B cell (primary cell): ENCODE measurements at regions not wholly inside any gene's neighbourhood (a gene's known extent, or its start where the extent isn't known, plus 50 kb on each side); places are given as distances from the start of the nearest gene placed in this dataset.
"Not testable (repeated sequence)": the region's sequence is repeated elsewhere in the genome, so short reads cannot be mapped to it uniquely, and the experiment has no call there.

Experiments
- ATAC-seq: fragments of 200-7000 bp; cut with Tn5 transposase; one replicate; pipeline ENCODE4 v1.10.0; 2021; ENCODE audit warnings: low read depth, mild to moderate bottlenecking, moderate number of reproducible peaks, moderate library complexity
- CTCF ChIA-PET: fragments of 350-600 bp; sonication (Branson Sonifier 250); formaldehyde crosslinking; loops from one replicate; lab custom pipeline; 2021; ENCODE audit warnings: antibody characterized with exemption, inconsistent platforms; lab: Charles Lee
- POLR2A ChIA-PET: fragments of 350-600 bp; sonication (Branson Sonifier 250); formaldehyde crosslinking; loops from one replicate; lab custom pipeline; 2021; ENCODE audit warnings: antibody characterized with exemption; lab: Charles Lee
- DNase-seq: peaks from one replicate; pipeline ENCODE4 v3.0.0; 2013
- H2AFZ ChIP-seq: 2 replicates; pipeline ENCODE4 v1.6.1; 2012; ENCODE audit warnings: mild to moderate bottlenecking, low read depth, low read length; ENCODE audit not compliant: insufficient read depth, poor library complexity, severe bottlenecking
- H3K27ac ChIP-seq, 2 donors: 1 replicate in 1 of 2; 2 replicates in 1 of 2; pipeline ENCODE4 v1.5.1; 2012 to 2013; ENCODE audit warnings: low read length in 2 of 2, mild to moderate bottlenecking in 2 of 2, moderate library complexity in 1 of 2
- H3K27me3 ChIP-seq, 4 experiments: fragments of 200-600 bp in 1 of 4; sonication (generic) in 1 of 4; replicated peaks in 1 of 4; 1 replicate in 2 of 4; 2 replicates in 2 of 4; pipeline versions ENCODE4 v1.6.1 to v1.7.0; 2013 to 2016; ENCODE audit warnings: low read length in 3 of 4, mild to moderate bottlenecking in 2 of 4, mixed read lengths in 1 of 4, moderate library complexity in 1 of 4; ENCODE audit not compliant: insufficient read depth in 4 of 4, control insufficient read depth in 3 of 4; ENCODE audit errors: control extremely low read depth in 1 of 4
- H3K36me3 ChIP-seq, 2 experiments: replicated peaks in 1 of 2; 1 replicate in 1 of 2; 2 replicates in 1 of 2; pipeline versions ENCODE4 v1.6.1 to v1.7.1; 2013; ENCODE audit warnings: low read length in 1 of 2; ENCODE audit not compliant: insufficient read depth in 2 of 2, control insufficient read depth in 1 of 2; ENCODE audit errors: control extremely low read depth in 1 of 2, extremely low read depth in 1 of 2
- H3K4me1 ChIP-seq, 2 donors: fragments of 200-600 bp in 1 of 2; sonication (generic) in 1 of 2; 1 replicate in 1 of 2; 2 replicates in 1 of 2; pipeline versions ENCODE4 v1.5.1 to v1.6.1; 2013 to 2017; ENCODE audit warnings: low read length in 2 of 2; ENCODE audit not compliant: control insufficient read depth in 2 of 2, insufficient read depth in 2 of 2
- H3K4me2 ChIP-seq: replicated peaks from 2 replicates; pipeline ENCODE3; 2012; ENCODE audit warnings: mild to moderate bottlenecking, low read depth, low read length; ENCODE audit not compliant: poor library complexity, severe bottlenecking
- H3K4me3 ChIP-seq, 5 experiments: fragments of 200-600 bp in 1 of 5; sonication (generic) in 1 of 5; 1 replicate in 3 of 5; 2 replicates in 2 of 5; pipeline versions ENCODE4 v1.5.1 to v1.7.0; 2011 to 2016; ENCODE audit warnings: low read length in 4 of 5, mild to moderate bottlenecking in 4 of 5, low read depth in 2 of 5, control low read depth in 1 of 5, moderate library complexity in 1 of 5; ENCODE audit not compliant: insufficient read depth in 1 of 5; ENCODE audit errors: control extremely low read depth in 1 of 5, extremely low read depth in 1 of 5
- H3K79me2 ChIP-seq: fragments of 200-600 bp; sonication (generic); one replicate; pipeline ENCODE4 v1.6.0; 2016; ENCODE audit warnings: low read length; ENCODE audit not compliant: control insufficient read depth, insufficient read depth
- H3K9ac ChIP-seq: fragments of 200-600 bp; sonication (generic); 2 replicates; pipeline ENCODE4 v1.6.1; 2017; ENCODE audit warnings: mild to moderate bottlenecking, low read length, moderate library complexity
- H3K9me3 ChIP-seq, 3 donors: one replicate each; pipeline versions ENCODE4 v1.6.1 to v1.7.1; 2013; ENCODE audit warnings: low read length in 2 of 3; ENCODE audit not compliant: control insufficient read depth in 2 of 3, insufficient read depth in 1 of 3; ENCODE audit errors: control extremely low read depth in 1 of 3
- H4K20me1 ChIP-seq: 2 replicates; pipeline ENCODE4 v1.6.0; 2012; ENCODE audit warnings: mild to moderate bottlenecking, low read length; ENCODE audit not compliant: insufficient read depth, control insufficient read depth, poor library complexity, severe bottlenecking
- H3K27ac Mint-ChIP-seq: one replicate; pipeline ENCODE4 v1.8.0; 2021; ENCODE audit warnings: mixed read lengths
- H3K27me3 Mint-ChIP-seq: one replicate; pipeline ENCODE4 v1.8.0; 2021; ENCODE audit warnings: mixed read lengths
- H3K4me1 Mint-ChIP-seq: one replicate; pipeline ENCODE4 v1.8.0; 2021; ENCODE audit warnings: mixed read lengths
- H3K4me3 Mint-ChIP-seq: one replicate; pipeline ENCODE4 v1.8.0; 2021; ENCODE audit warnings: mixed read lengths
- H3K9me3 Mint-ChIP-seq: one replicate; pipeline ENCODE4 v1.8.0; 2022; ENCODE audit warnings: mixed read lengths; ENCODE audit not compliant: insufficient read depth
- CTCF ChIP-seq: fragments of 200-600 bp; IDR thresholded peaks from one replicate; pipeline ENCODE4 v1.8.0; 2022; ENCODE audit warnings: antibody characterized with exemption, mild to moderate bottlenecking
- EZH2 ChIP-seq: IDR thresholded peaks from 2 replicates; pipeline ENCODE4 v1.6.1; 2012; ENCODE audit warnings: borderline replicate concordance, low read depth, mild to moderate bottlenecking, moderate library complexity, low read length; ENCODE audit not compliant: insufficient read depth, poor library complexity, severe bottlenecking
- intact Hi-C: fragments of 100-400 bp; cut with micrococcal nuclease; formaldehyde crosslinking; loops from one replicate; pipeline ENCODE4 v1.10.0; 2022

DNA sequence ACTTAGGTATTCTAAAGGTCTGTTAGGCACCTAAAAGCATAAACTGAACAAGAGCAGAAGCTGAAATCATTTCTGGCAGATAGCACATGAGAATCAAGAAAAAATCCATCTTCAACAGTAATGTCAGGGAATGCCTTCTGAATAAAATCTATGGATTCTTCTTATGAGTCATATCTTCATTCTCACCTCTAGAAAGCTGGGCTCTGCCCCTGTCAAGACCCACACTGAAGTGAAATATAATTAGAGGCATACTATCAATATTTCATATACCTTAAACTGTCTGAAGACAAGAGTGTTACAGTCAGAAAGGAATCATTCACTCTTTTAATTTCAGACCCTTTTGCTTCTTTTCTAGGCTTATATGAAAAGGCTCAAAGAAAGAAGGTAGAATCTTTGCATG is 485.8 kb upstream of the PTCHD4 start:
- Histone ChIP-seq H3K27ac (no peak overlapping the region), H3K9ac (no peak overlapping the region), H3K4me2 (no peak overlapping the region), H4K20me1 (no peaks in the 10 kb centered on the region), H3K9me3 (no peaks in the 10 kb centered on the region), H3K4me3 (no peak overlapping the region), H3K27me3 (no peaks in the 10 kb centered on the region), H3K79me2 (no peaks in the 10 kb centered on the region), H3K4me1 (no peaks in the 10 kb centered on the region), H2AFZ (no peak overlapping the region), H3K36me3 (no peaks in the 10 kb centered on the region)
- Mint-ChIP-seq H3K27ac (no peak overlapping the region), H3K4me3 (no peak overlapping the region), H3K27me3 (no peaks in the 10 kb centered on the region), H3K9me3 (no peaks in the 10 kb centered on the region), H3K4me1 (no peaks in the 10 kb centered on the region)
- DNase-seq = no peak
- no peak for TF ChIP-seq CTCF
- no peak for TF ChIP-seq EZH2
- ATAC-seq = no peak
- intact Hi-C loops = no loop called here
- ChIA-PET POLR2A (no interaction called here), CTCF (no interaction called here)

- not testable (repeated sequence) for H3K4me1 ChIP-seq, H3K27me3 ChIP-seq
These were observed 480.2 kb upstream of the PTCHD4 start for GRCh38 chr6:48591158-48591557.

More at GRCh38 chr6:48591158-48591557, 480.2 kb upstream of the PTCHD4 start:
- H3K27me3 Mint-ChIP-seq, H3K9ac ChIP-seq, intact Hi-C loops, H3K4me1 Mint-ChIP-seq, H3K4me3 Mint-ChIP-seq, H3K9me3 Mint-ChIP-seq, ATAC-seq, H3K79me2 ChIP-seq, H3K9me3 ChIP-seq, H4K20me1 ChIP-seq, H3K4me2 ChIP-seq, H3K36me3 ChIP-seq, H2AFZ ChIP-seq, POLR2A ChIA-PET, H3K4me3 ChIP-seq, H3K27ac ChIP-seq, CTCF ChIA-PET, H3K27ac Mint-ChIP-seq, DNase-seq: not testable (repeated sequence)
